Vagina (tissue), 2 donors: ENCODE measurements at regions not wholly inside any gene's neighbourhood (a gene's known extent, or its start where the extent isn't known, plus 50 kb on each side); places are given as distances from the start of the nearest gene placed in this dataset.

Source experiments
- CTCF ChIP-seq, 3 experiments: fragments of 450-650 bp in 2 of 3; fragments of 200-600 bp in 1 of 3; sonication (generic) in 1 of 3; IDR thresholded peaks; one replicate each; pipeline ENCODE4 v1.5.1; 2017 to 2019; ENCODE audit warnings: antibody characterized with exemption in 3 of 3, mild to moderate bottlenecking in 2 of 3, moderate library complexity in 2 of 3
- POLR2A ChIP-seq, 2 donors: fragments of 450-650 bp; IDR thresholded peaks; one replicate each; pipeline ENCODE4 v1.6.1; 2017; ENCODE audit warnings: antibody characterized with exemption in 2 of 2, mild to moderate bottlenecking in 2 of 2, moderate library complexity in 2 of 2
- POLR2AphosphoS5 ChIP-seq, 2 donors: sonication (generic); formaldehyde crosslinking; IDR thresholded peaks; one replicate each; pipeline ENCODE4 v1.9.0; 2017; ENCODE audit warnings: antibody characterized with exemption in 2 of 2, mild to moderate bottlenecking in 2 of 2, low read depth in 1 of 2; ENCODE audit not compliant: insufficient read depth in 1 of 2

GRCh38 chr20:21569586-21569985 lies 55.7 kb upstream of the NKX2-2 start:
- no peak for TF ChIP-seq CTCF (IDR thresholded peaks at IDR 0.05)
- no peak for TF ChIP-seq POLR2A (IDR thresholded peaks at IDR 0.05)
- no peak for TF ChIP-seq POLR2AphosphoS5 (IDR thresholded peaks at IDR 0.05; ENCODE audit: insufficient read depth in 1 of 2, low read depth in 1 of 2)
